GM18498 (cell line): ENCODE measurements at regions not wholly inside any gene's neighbourhood (a gene's known extent, or its start where the extent isn't known, plus 50 kb on each side); places are given as distances from the start of the nearest gene placed in this dataset.
"Not testable (repeated sequence)": the region's sequence is repeated elsewhere in the genome, so short reads cannot be mapped to it uniquely, and the experiment has no call there.

Experiments
- ATAC-seq: cut with Tn5 transposase; IDR thresholded peaks from one replicate; pipeline ENCODE4 v1.9.1; 2021; ENCODE audit warnings: mild to moderate bottlenecking, moderate library complexity; ENCODE audit not compliant: unreplicated experiment

DNA sequence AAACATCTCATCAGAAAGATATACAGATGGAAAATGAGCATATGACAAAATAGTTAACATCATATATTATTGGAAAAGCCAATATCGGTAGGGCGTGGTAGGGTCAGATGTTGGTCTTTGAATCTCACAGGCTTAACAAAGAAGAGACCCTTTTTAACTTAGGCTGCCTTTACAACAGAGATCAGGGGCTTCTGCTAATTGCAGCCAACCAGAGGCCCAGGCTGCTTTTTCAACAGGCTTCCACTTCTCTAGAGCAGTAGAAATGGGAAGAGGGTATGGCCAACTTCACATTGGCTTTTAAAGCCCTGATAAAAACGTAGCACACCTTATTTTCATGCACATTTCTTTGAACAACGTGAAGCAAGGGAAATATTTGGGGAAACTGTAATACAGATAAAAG lies 764.3 kb upstream of the CTNND2 start:
- ATAC-seq: no peak

DNA sequence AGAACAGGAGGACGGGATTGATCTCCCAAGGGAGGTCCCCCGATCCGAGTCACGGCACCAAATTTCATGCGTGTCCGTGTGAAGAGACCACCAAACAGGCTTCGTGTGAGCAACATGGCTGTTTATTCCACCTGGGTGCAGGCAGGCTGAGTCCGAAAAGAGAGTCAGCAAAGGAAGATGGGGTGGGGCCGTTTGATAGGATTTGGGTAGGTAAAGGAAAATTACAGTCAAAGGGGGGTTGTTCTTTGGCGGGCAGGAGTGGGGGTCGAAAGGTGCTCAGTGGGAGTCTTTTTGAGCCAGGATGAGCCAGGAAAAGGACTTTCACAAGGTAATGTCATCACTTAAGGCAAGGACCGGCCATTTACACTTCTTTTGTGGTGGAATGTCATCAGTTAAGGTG lies 763.6 kb upstream of the CTNND2 start:
- not testable (repeated sequence) for ATAC-seq

DNA sequence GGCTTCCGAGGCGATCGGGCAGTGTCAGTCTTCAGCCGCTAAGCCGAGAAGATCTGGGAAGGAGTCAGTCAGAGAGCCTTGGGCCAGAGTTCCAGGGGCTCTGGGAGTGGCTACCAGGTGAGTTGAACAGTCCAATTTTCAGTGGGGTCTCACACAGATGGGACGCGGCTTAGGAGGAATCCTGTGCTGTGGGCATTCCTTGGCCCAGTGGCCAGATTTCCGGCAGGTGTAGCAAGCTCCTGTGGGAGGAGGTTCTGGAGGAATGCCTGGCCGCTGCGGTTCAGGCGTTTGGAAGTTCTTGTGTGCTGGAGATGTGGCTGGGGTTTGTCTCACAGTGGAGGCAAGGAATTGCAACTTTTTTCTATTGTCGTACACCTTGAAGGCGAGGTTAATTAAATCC lies 761.5 kb upstream of the CTNND2 start:
- ATAC-seq: not testable (repeated sequence)

DNA sequence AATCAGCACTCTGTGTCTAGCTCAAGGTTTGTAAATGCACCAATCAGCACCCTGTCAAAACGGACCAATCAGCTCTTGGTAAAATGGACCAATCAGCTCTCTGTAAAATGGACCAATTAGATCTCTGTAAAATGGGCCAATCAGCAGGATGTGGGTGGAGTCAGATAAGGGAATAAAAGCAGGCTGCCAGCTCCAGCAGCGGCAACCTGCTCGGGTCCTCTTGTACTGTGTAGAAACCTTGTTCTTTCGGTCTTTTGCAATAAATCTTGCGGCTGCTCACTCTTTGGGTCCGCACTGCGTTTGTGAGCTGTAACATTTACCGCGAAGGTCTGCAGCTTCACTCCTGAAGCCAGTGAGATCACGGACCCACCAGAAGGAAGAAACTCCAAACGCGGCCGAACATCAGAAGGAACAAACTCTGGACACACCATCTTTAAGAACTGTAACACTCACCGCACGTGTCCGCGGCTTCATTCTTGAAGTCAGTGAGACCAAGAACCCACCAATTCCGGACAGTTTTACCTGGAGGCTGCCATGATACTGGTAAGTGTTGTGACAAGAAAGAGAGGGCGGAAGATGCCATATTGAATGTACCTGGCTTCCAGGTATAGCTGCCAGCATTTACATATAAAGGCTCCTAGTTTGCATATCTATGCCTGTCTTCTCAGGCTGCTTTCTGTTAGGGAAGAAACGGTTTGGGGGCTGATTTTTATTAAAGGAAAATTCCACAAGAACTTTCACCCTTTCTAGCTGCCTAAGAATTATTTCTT lies 758.5 kb upstream of the CTNND2 start:
- no peak for ATAC-seq

DNA sequence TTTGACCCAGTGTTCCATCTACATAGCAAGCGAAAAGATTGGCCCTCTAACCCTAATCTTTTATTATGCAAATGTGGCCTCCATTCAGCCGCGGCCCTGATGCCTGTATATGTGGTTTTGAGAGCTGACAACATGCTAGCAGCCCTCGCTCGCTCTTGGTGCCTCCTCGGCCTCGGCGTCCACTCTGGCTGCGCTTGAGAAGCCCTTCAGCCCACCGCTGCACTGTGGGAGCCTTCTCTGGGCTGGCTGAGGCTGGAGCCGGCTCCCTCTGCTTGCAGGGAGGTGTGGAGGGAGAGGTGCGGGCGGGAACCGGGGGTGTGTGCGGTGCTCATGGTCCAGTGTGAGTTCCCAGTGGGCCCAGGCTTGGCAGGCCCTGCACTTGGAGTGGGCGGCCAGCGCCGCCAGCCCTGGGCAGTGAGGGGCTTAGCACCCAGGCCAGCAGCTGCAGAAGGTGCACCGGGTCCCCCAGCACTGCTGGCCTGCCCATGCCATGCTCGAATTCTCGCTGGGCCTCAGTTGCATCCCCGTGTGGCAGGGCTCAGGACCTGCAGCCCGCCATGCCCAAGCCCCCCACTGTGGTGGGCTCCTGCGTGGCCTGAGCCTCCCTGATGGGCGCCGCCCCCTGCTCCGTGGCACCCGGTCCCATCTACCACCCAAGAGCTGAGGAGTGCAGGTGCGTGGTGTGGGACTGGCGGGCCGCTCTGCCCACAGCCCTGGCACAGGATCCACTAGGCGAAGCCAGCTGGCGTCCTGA lies 757.5 kb upstream of the CTNND2 start:
- ATAC-seq: no peak

DNA sequence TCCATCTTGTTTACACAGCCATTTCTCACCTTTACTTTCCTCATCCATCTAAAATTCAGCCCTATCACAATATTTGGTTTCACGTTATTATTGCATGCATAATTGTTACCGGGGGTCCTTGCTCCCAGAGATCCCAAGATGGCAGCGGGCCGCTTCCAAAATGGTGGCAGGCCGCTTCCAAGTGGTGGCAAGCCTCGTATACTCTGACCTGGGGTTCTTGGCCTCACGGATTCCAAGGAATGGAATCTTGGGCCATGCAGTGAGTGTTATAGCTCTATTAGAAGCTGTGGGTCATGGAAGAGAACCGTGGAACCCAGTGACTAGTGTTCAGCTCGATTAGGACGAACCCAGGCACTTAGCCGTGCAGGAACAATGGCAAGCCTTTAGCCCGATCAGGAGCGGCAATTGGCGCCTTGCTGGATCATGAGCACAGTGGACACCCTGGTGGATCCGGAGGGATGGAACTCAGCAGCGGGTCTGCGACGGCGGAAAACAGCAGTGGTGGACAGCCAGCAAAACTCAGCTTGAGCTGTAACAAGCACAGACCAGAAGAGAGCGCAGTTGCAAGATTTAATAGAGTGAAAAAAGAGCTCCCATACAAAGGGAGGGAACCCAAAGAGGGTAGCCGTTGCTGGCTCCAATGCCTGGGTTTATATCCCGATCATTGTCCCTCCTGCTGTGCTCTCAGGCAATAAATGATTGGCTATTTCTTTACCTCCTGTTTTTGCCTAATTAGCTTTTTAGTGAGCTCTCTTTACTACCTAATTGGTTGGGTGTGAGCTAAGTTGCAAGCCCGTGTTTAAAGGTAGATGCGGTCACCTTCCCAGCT lies 756.2 kb upstream of the CTNND2 start:
- not testable (repeated sequence) for ATAC-seq

DNA sequence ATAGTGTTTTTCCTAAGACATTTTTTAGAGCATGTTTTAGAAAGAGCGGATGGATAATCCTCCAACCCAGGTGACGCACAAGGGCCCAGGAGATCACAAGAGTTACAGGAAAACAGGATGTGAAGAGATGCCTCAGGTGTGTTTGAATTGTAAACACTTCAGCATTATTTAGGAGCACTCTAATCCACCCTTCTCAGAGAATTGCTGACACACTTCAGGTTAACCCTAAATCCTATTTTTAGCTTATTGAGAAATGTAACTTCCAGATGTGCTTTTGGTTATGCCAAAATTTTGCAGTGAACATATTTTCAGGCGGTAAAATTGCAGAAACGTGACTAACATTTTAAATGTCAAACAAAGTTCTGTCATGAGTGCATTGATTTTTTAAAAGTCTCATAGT lies 755.4 kb upstream of the CTNND2 start:
- no peak for ATAC-seq

DNA sequence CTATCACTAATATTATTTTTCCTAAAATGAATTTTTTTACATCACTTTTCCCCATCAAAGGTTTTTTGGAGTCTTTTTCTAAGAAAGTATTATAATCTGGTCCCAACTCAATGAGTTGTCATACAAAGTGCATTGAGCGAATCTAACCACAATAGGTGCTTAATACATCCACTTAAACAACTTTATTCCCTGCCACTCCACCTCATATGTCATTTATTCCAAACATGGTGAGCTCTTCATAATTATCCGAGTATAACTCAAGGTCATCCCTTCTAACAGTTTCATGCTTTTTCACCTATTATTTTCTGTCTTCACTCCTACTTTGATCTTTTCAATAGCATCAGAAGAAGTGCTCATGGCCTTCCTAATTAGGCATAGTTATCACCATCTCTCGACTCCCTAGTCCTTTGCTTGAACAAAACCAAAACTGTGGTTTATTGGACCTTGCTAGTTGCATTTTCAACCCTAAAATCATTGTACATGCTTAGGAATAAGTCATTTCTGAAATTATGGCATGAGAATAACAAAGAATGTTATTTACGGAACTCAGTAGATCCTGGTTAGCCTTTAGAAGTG lies 754.7 kb upstream of the CTNND2 start:
- no peak for ATAC-seq

DNA sequence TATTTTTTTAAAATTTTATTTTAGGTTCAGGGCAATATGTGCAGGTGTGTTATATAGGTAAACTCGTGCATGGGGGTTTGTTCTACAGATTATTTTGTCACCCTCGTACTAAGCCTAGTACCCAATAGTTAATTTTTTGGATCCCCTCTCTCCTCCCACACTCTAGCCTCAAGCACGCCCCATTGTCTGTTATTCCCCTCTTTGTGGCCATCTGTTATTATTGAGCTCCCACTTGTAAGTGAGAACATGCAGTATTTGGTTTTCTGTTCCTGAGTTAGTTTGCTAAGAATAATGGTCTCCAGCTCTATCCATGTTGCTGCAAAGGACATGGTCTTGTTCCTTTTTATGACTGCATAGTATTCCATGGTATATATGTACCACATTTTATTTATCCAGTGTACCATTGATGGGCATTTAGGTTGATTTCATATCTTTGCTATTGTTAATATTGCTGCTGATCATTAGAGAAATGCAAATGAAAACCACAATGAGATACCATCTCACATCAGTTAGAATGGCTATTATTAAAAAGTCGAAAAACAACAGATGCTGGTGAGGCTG lies 753.7 kb upstream of the CTNND2 start:
- not testable (repeated sequence) for ATAC-seq

DNA sequence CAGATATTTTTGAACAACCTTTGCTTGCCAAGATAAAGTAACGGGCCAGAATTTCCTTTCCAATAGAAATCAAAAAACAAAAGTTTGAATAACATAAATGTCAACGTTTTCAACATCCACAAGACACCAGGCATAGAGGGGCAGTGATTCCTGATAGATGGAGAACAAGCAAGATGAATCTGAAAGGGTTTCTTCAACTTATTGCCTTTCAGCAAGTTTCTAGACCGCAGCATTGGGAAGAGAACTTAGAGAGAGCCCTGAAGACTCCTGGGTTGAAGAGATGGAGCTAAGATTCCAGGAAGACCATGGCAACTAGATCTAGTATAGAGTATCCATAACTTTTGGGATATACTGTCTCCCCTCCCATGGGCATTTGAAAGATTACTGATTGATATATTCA lies 751.4 kb upstream of the CTNND2 start:
- no peak for ATAC-seq

DNA sequence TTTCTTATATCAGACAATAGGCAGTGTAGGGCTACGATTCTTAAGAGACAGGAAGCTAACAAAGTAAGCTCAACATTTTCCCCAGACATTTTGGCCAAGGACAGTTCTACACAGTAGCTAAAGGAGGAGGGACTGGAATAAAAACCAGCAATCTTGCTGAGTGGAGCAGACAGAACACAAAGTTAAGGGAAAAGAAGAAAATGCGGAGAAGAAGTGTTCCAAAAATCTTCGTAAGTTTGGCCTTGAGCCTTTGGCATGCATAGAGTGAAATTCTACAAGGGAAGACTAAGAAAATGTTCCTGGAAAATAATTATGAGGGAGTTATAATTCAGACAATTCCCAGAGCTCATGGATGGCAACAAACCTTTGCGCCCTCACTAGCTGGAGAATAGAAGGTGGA lies 748.0 kb upstream of the CTNND2 start:
- no peak for ATAC-seq

DNA sequence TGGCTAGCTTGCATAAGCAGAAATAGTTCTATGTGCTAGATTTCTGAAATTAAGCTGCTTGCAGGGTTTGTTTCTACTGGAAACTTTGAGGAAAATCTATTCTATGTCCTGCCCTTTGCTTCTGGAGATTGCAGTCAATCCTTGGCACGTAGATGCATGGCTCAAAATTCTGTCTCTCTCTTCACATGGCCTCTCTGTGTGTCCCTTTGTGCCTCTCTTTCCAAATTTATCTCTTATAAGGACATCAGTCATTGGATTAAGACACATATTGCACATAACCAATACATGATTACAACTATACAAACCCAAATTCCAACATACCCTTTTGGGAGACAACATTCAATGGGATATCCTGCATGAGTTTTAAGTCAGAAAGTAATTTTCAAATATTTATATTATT lies 744.3 kb upstream of the CTNND2 start:
- no peak for ATAC-seq

DNA sequence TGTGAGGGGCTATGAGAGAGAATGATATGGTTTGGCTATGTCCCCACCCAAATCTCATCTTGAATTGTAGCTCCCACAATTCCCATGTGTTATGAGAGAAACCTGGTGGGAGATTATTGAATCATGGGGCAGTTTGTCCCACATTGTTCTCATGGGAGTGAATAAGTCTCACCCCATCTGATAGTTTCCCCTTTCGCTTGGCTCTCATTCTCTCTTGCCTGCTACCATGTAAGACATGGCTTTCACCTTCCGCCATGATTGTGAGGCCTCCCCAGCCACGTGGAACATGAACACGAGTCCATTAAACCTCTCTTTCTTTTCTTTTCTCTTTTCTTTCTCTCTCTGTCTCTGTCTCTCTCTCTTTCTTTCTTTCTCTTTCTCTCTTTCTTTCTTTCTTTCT lies 743.4 kb upstream of the CTNND2 start:
- ATAC-seq: no peak

DNA sequence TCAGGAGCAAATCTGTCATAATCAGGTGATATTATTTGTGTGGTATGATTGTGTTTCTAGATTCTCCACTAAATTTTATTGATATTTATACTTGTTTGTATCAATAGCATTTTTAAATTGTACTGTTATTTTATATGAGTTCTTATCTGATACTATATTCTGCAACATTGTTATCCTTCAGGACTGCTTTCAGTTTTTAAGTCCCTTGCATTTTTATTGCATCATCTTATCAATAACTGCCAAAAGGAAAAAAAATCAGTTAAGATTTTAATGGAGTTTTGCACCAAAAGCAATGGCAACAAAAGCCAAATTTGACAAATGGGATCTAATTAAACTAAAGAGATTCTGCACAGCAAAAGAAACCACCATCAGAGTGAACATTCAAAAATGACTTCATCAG lies 741.3 kb upstream of the CTNND2 start:
- no peak for ATAC-seq

DNA sequence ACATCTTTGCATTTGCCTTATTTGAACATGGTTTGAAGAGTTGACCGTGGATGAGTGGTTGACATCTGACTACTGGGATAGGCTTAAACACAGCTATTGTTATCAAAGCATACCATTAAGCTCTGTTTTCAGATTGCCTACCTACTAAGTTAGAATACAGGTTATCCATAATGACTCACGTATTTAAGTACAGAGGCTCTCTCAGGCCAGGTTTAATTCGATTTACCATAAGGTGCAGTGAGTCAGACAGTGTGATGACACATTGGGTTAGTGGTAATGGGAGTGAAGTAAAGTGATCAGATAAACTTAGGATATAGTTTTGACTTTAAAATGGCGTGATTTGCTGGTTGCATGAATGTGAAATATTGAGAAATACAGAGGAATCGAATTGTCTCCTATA lies 732.0 kb upstream of the CTNND2 start:
- ATAC-seq: no peak

DNA sequence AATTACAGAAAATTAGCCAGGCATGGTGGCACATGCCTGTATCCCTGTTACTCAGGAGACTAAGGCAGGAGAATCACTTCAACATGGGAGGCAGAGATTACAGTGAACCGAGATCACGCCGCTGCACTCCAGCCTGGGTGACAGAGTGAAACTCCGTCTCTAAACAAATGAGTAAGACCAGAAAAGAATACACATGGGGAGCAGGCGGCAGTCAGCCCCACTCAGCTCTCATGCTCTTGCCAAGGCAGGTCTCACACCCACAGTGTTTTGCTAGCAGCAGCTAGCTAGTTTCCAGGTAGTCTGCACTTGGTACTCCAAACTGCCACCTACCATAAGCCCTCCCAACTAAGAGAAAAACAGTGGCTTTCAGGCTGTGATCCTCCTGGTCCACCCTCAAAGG lies 722.3 kb upstream of the CTNND2 start:
- no peak for ATAC-seq

DNA sequence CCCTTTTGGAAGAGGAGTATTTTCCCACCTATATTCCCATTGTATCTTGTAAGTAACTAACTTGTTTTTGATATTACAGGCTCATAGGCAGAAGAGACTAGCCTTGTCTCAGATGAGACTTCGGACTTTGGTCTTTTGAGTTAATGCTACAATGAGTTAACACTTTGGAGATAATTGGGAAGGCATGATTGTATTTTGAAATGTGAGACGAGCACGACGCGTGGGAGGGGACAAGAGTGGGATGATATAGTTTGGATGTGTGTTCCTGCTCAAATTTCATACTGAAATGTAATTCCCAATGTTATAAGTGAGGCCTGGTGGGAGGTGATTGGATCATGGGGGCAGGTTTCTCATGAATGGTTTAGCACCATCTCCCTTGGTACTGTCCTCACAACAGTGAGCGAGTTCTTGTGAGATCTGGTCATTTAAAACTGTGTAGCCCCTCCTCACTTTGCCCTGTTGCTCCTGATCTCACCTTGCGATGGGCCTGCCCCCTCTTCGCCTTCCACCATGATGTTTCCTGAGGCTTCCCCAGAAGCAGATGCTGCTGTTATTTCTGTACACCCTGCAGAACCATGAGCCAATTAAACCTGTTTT lies 721.5 kb upstream of the CTNND2 start:
- ATAC-seq: no peak

DNA sequence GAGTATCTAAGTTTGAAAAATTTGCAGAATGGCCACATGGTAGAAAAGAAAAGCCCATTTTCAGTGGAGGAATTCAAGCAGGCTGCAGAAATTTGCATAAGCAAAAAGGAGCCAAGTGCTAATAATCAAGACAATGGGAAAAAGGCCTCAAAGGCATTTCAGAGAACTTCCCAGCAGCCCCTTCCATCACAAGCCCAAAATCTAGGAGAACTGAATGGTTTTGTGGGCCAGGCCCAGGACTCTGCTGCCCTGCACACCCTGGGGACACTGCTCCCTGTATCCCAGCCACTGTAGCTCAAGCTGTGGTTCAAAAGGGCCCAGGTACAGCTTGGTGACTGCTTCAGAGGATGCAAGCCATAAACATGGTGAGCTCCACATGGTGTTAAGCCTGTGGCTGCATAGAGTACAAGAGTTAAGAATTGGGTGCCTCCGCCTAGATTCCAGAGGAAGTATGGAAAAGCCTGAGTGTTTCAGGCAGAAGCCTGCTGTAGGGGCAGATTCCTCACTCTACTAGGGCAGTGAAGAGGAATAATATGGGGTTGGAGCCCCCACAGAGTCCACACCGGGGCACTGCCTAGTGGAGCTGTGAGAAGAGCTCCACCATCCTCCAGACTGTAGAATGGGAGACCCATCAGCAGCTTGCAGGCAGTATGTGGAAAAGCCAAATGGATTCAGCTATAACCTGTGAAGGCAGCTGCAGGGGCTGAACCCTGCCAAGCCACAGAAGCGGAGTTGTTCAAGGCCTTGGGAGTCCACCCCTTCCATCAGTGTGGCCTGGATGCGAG lies 720.7 kb upstream of the CTNND2 start:
- ATAC-seq: no peak

DNA sequence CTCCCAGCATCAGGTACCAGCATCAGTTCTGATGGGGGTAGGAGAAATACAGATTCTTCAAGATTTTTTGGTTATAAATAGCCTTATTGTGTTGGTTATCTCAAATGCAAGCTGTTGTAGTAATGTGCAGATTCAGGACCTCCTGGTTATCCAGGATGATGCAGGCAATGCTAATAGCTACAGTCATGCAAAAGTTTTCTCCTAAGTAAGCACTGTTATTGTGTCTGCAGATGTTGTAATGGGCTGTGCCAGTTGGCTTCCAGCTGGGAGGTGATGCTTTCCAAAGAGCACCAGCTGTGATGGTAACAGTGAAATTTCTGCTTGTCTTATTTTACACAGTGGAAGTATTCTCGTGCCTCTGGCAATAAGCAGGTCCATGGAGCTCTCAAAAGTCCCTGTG lies 719.2 kb upstream of the CTNND2 start:
- ATAC-seq: no peak

DNA sequence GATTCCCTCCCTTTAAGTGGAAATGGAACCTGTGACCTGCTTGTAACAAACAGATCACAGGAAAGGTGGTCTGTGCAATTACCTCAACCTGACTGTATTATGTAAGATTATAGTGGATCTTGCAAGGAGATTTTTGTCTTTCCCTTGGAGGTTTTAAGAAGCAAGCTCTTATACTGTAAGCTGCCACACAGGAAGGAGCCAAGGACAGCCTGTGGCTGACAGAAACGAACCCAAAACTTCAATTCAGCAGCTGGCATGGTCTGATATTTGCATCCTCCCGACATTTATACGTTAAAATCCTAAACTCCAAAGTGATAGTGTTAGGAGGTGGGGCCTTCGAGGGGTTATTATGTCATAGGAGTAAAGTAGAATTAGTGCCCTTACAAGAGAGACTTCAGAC lies 711.8 kb upstream of the CTNND2 start:
- ATAC-seq: no peak
